Globus pallidus (tissue), 1 donor: ENCODE measurements at regions not wholly inside any gene's neighbourhood (a gene's known extent, or its start where the extent isn't known, plus 50 kb on each side); places are given as distances from the start of the nearest gene placed in this dataset.
A peak's percentile ranks its signal among the peaks of the same experiment; 100 is the strongest.

Source experiments
- DNase-seq: peaks from one replicate; pipeline ENCODE4 v3.0.0-alpha.2; 2015; ENCODE audit warnings: low spot score

GRCh38 chr17:5694551-5694950 is 110.2 kb upstream of the NLRP1 start:
- DNase-seq: no peak

- no peak for DNase-seq
These were observed 111.2 kb upstream of the NLRP1 start for GRCh38 chr17:5695480-5695879.

DNA sequence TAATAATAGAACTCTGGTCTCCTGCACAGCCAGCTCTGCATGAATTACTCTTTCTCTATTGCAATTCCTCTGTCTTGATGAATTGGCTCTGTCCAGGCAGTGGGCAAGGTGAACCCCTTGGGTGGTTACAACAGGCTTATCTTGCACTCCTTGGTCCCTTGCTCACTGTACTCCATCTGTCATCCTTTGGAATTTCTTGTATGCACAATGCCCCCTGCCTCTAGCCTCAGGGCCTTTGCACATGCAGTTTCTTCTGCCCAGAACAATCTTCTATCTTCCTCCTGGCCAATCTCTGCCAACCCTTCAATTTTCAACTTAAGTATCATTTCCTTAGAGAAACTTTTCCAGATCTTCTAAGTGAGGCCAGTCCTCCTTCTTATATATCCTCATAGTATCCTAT is 114.7 kb upstream of the NLRP1 start:
- DNase-seq: no peak

DNA sequence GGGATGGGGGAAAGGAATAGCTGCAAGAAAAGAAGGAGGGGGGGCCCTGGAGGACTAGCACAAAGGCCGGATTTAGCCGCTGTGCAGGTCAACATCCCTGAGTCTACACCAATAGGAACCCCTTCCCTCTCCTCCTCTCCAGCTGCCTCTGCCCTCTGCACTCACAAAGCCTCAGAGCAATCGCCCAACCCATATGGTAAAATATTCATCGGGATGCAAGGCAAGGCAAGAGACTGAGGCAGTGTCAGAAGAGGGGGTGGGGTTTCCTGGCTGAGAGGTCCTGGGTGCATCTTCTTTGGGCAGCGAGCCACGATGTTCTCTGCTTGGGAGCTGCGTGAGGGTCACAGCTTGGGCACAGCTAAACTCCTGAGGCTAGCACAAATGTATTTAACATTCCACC is 115.5 kb upstream of the NLRP1 start:
- DNase-seq: no peak

GRCh38 chr17:5700745-5701144 is 116.4 kb upstream of the NLRP1 start:
- no peak for DNase-seq

- peak; percentile 16 for DNase-seq
These were observed 117.1 kb upstream of the NLRP1 start for GRCh38 chr17:5701381-5701780.

GRCh38 chr17:5702951-5703510 is 118.7 kb upstream of the NLRP1 start:
- no peak for DNase-seq

DNA sequence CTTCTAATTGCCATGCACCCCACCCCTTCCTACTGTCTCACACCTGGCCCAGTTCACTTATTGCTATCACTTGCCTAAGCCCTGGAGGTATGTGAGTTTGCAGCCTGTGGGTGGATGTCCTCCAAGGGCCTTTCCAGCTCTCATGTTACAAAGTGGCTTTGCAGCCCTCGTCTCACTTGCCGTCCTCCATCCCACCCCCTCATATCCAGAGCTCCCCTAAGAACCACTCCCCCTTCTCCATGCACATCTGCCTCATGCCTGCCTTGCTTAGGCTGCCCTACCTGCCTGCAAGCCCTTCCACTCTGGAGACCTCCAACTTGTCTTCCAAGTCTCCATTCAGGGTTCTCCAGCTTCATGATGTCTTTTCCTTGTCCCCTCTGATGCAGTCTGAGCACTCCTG is 119.4 kb upstream of the NLRP1 start:
- DNase-seq: no peak

- DNase-seq: no peak
These were observed 121.0 kb upstream of the NLRP1 start for GRCh38 chr17:5705081-5705875.

DNA sequence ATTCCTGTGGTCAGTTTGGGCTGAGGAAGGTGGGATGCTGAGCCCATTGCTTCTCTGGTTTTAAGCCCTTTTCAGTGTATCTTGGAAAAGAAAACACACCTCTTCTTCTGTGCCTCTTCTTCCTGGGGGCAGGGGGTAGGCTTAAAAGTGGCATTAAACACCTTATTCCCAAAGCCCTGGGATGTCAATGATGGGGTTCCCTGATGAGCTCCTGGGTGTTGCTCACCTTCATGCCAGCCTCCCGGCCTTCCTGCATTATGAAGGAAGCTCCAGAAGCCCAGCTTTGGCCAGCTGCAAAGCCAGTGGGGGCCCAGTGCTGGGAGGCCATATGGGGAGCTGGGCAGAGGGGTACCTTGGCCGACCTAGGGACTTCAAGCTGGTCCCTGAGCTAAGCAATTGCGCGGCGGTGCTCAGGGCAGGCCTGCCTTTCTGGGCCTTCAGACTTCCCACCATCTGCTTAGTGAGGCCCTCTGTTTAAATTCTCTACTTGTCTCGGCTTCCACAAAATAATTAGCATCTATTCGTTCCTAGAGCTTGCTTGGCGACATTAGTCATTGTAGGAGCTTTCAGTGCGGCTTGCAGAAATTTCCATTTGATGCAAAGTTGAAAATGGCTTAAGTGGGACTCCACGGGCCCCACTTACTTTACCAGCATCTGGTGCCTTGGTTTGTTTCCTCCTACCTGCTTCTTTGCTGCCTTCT is 121.7 kb upstream of the NLRP1 start:
- DNase-seq: no peak

DNA sequence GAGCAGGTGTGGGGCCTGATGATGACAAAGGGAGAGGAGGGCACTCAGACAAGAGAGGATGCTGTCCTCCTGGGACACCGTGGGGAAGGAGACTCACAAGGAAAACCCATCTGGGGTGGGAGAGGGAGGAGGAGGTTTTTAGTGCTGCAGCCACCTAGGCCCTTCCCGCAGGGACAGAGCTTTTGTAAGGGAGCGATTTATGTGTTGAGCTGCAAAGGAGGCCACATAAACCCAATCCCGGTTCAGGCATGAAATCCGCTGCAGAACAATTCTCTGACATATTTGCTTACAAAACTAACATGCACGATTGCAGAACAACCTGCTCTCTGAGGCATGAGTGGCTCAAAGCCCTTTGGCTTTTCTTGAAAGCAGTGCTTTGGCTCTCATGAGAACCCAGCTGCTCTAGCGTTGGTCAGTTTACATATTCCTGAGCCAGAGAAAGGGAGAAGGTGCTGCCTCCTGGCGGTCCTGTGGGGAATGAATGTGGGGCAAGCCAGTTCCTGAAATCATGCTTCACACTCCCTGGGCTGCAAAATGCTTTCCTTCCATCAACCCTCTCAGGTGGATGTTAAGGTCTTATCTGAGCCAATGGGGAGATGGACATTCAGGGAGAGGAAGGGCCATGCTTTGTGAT is 122.4 kb upstream of the NLRP1 start:
- peak; percentile 70 for DNase-seq

DNA sequence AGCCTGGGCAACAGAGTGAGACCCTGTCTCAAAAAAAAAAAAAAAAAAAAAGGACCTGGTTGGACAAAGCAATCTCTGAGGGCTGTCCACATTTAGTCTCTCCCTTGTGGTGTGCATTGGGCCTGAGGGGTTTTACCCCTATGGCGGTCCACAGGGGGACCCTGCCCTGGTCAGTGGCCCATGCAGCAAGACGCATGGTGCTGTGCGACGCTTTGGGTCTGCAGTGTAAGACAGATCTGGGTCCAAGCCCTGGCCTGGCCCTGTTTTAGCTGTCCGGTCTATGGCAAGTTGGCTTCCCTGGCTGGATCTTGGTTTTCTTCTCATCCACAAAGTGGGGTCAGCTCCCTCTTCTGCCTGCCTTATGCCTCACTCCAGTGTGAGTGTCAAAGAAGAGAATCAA is 123.2 kb upstream of the NLRP1 start:
- DNase-seq: no peak

DNA sequence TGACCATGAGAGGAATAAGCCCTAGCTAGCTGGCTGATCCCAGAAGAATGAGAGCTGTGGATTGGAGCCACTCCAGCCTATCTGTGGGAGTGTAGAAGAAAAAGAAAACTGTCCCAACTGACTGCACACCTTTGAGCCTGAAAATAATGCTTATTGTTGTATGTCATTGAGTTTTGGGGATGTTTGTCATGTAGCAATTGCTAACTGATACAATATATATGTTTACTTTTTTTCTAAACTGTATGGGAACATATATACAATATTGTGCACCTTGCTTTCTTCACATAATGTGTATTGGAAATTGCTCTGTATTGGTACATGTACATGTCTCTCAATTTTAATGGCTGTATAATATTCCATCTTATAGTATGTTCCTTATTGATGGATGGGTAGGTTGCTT is 124.0 kb upstream of the NLRP1 start:
- DNase-seq: no peak

DNA sequence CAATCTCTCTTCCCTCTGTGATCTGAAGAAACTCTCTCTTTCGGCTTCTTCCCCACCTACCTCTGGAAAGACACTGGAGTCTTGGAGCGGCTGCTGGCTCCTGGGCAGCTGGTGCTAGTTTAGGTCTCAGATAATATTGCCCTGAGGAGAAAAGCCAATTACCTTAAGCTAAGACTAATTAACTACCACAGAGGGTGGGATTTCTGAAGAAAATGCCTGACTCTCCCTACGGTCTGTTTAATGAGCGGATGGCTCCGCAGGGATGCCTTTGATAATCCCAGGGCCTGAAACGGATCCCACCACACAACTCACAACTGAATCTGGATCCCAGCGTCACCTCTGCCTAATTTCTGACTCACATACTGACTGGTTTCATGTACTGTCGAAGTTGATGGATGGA is 127.0 kb upstream of the NLRP1 start:
- DNase-seq: no peak

- no peak for DNase-seq
These were observed 130.7 kb upstream of the NLRP1 start for GRCh38 chr17:5714993-5715392.

DNA sequence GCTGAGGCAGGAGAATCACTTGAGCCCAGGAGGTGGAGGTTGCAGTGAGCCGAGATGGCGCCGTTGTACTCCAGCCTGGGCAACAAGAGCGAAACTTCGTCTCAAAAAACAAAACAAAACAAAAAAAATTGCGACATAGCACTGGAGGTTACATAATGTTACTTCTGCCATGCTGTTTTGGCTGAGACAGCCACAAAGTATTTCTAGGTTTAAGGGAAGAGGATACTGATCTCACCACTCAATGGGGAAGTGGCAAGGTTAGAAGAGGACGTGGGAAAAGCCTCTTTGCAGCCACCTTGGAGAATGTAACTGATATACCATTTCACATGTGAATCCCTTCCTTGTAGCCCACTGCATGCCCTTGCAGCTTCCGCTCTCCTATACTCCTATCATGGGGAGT is 131.2 kb upstream of the NLRP1 start:
- DNase-seq: peak; percentile 27

- no peak for DNase-seq
These were observed 134.4 kb upstream of the NLRP1 start for GRCh38 chr17:5718726-5719125.

DNA sequence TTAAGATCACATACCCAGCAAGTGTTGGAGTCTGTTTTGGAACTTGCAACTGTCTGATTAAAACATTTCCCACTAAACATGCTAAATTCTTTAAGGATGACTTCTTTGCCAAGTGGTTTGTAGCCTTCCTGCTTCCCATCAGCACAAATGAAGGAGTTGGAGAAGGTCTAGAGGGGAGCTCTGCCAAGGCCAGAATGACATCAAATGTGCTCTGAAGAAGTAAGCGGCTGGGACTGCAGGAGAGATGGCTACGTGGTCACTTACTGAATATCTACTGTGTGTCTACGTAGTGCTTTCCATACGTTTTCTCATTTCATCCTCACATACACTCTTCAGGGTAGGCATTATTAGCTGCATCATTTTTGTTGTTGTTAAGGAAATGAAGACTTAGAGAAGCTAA is 135.7 kb upstream of the NLRP1 start:
- DNase-seq: no peak

- DNase-seq: no peak
These were observed 146.1 kb upstream of the NLRP1 start for GRCh38 chr17:5730373-5730772.

GRCh38 chr17:5740937-5741336 is 156.6 kb upstream of the NLRP1 start:
- no peak for DNase-seq

DNA sequence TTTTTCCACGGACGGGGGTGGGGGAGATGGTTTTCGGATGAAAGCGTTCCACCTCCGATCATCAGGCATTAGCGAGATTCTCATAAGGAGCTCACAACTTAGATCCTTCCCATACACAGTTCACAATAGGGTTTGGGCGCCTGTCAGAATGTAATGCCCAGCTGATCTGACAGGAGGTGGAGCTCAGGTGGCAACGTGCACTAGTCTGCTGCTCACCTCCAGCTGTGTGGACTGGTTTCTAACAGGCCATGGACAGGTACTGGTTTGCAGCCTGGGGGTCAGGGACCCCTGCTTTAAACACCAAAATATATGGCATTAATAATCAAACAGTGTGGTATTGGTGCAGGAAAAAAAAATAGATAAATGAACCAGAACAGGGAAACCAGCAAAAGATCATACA is 157.5 kb upstream of the NLRP1 start:
- DNase-seq: no peak

DNA sequence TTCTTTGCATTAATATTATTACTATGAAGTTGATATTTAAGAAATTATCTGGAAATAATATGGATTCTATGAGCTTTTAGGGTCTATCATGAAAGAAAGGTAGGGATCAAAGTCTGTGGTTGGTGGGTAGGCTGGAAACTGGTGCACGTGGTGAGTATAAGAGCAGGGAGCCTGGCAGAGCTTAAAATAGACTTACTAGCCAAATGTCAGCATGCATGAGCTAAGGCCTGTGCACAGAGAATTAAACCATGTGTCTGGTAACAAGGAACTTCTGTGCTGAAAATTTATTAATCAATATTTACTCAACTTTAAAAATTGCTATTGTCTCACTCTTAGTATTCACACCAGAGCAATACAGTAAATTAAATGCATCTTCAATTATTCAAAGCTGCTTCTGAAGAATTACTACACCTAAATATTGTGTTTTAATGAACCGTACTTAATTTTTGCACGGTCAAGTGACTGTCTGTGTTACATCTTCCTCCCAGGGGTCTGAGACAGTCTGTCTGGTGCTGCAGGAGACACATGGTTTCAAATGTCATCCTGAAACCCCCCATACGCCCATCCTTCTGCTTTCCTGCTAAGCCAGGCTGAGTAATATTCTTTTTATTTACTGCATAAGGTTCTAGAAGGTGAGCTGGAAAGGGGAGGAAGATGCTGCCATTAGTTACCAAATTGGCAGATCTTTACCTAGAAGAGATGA is 161.0 kb upstream of the NLRP1 start:
- DNase-seq: no peak
